RWPE1 (cell line): ENCODE measurements at regions not wholly inside any gene's neighbourhood (a gene's known extent, or its start where the extent isn't known, plus 50 kb on each side); places are given as distances from the start of the nearest gene placed in this dataset.

Experiments
- CTCF ChIA-PET: fragments of 350-600 bp; sonication (Branson Sonifier 250); formaldehyde crosslinking; extraction: SDS; loops from one replicate; lab custom pipeline; 2021; lab: Yijun Ruan, JAX
- POLR2A ChIA-PET: fragments of 400-600 bp; formaldehyde crosslinking; extraction: SDS; loops from one replicate; lab custom pipeline; 2020; ENCODE audit warnings: antibody characterized with exemption; ENCODE audit not compliant: low non-redundant PET; lab: Yijun Ruan, JAX
- DNase-seq: peaks from one replicate; pipeline ENCODE4 v3.0.0; 2012; ENCODE audit warnings: low spot score
- H3K27ac ChIP-seq: fragments of 450-650 bp; 2 replicates; pipeline ENCODE4 v1.5.1; 2017
- CTCF ChIP-seq: fragments of 450-650 bp; conservative IDR thresholded peaks from 2 replicates; pipeline ENCODE4 v1.5.1; 2017; ENCODE audit warnings: low read depth, mild to moderate bottlenecking

GRCh38 chr1:96632045-96632664, 89.4 kb upstream of the PTBP2 start:
- ChIA-PET POLR2A (no interaction called here), CTCF (no interaction called here)
- DNase-seq, result no peak
- H3K27ac ChIP-seq, result no peak overlapping the region
- TF ChIP-seq CTCF, result no peak

GRCh38 chr1:96633695-96634094, 87.9 kb upstream of the PTBP2 start:
- POLR2A ChIA-PET, result no interaction called here
- CTCF ChIA-PET, result interaction anchor here (0.6 kb wide), 1 partner anchor 398 kb away, joined by 5 read pairs; no protein-coding TSS in a partner anchor
- TF ChIP-seq CTCF, result no peak
- H3K27ac ChIP-seq, result no peak overlapping the region
- DNase-seq, result no peak

DNA sequence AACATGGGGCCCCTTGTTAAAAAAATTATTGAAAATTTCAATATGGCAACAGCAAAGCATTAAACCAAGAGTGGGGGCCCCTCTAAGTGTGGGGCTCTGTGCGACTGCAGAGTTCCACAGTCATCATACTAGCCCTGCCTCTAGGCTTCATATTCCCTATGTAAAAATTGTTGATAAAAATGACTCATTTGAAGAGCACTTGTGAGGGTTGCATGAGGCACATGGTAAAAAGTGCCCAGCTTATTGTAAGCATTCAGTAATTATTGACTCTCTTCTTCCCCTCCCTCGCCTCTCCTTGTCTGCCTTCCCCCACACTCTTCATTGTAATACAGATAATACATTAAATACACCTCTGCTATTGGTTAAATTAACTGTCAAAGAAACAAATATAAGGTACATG, 86.7 kb upstream of the PTBP2 start:
- CTCF ChIA-PET, result no interaction called here
- POLR2A ChIA-PET, result no interaction called here
- TF ChIP-seq CTCF, result no peak
- H3K27ac ChIP-seq, result no peak overlapping the region
- DNase-seq, result no peak

- TF ChIP-seq CTCF, result no peak
- ChIA-PET CTCF (no interaction called here), POLR2A (no interaction called here)
- no peak overlapping the region for H3K27ac ChIP-seq
- DNase-seq, result no peak
These were observed 80.3 kb upstream of the PTBP2 start for GRCh38 chr1:96641282-96641681.

- no peak overlapping the region for H3K27ac ChIP-seq
- POLR2A ChIA-PET, result no interaction called here
- no peak for DNase-seq
- CTCF ChIA-PET, result no interaction called here
- TF ChIP-seq CTCF, result no peak
These were observed 78.1 kb upstream of the PTBP2 start for GRCh38 chr1:96643519-96643918.

DNA sequence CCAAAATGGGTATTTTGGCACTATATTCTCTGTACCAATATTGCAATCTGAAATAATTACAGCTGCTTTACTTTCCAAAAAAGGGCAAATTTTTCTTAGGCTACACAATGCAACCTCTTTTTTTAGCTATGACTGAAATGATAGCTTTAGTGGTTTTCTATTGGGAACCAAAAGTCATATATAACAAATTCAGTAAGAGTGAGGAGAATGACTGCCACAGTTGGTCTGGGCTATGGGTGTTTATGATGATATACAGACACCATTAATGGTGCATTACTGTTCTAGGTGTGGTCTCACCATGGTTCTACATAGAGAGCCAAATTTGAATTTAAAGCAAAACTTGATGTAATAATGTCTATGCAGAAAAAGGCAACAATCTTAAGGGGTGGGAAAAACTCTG, 72.3 kb upstream of the PTBP2 start:
- no peak for DNase-seq
- H3K27ac ChIP-seq, result no peak overlapping the region
- CTCF ChIA-PET, result no interaction called here
- POLR2A ChIA-PET, result no interaction called here
- no peak for TF ChIP-seq CTCF
